Hepatocyte (in vitro differentiated cells): ENCODE measurements at regions not wholly inside any gene's neighbourhood (a gene's known extent, or its start where the extent isn't known, plus 50 kb on each side); places are given as distances from the start of the nearest gene placed in this dataset.

Source experiments
- DNase-seq: peaks from one replicate; pipeline ENCODE4 v3.0.0-alpha.2; 2016; ENCODE audit warnings: low spot score
- H2AFZ ChIP-seq: fragments of 200-600 bp; sonication (generic); 2 replicates; pipeline ENCODE4 v1.6.0; 2016; ENCODE audit warnings: antibody characterized with exemption, mild to moderate bottlenecking
- H3K27ac ChIP-seq: fragments of 200-600 bp; sonication (generic); 2 replicates; pipeline ENCODE4 v1.5.1; 2016; ENCODE audit warnings: mild to moderate bottlenecking
- H3K27me3 ChIP-seq: fragments of 200-600 bp; sonication (generic); 2 replicates; pipeline ENCODE4 v1.6.1; 2016
- H3K36me3 ChIP-seq: fragments of 200-600 bp; sonication (generic); replicated peaks from 2 replicates; pipeline ENCODE4 v1.5.1; 2016; ENCODE audit warnings: low read depth; ENCODE audit not compliant: insufficient read depth
- H3K4me1 ChIP-seq: fragments of 200-600 bp; sonication (generic); 2 replicates; pipeline ENCODE4 v1.5.1; 2016; ENCODE audit warnings: mild to moderate bottlenecking, moderate library complexity; ENCODE audit not compliant: insufficient read depth
- H3K4me2 ChIP-seq: fragments of 200-600 bp; sonication (generic); 2 replicates; pipeline ENCODE4 v1.6.0; 2016
- H3K4me3 ChIP-seq: fragments of 200-600 bp; sonication (generic); 2 replicates; pipeline ENCODE4 v1.5.1; 2016; ENCODE audit warnings: mild to moderate bottlenecking
- H3K79me2 ChIP-seq: fragments of 200-600 bp; sonication (generic); 2 replicates; pipeline ENCODE4 v1.6.0; 2017; ENCODE audit warnings: mild to moderate bottlenecking
- H3K9me2 ChIP-seq: fragments of 200-600 bp; sonication (generic); replicated peaks from 2 replicates; pipeline ENCODE4 v1.6.0; 2017; ENCODE audit warnings: mild to moderate bottlenecking; ENCODE audit not compliant: insufficient read depth
- H3K9me3 ChIP-seq: fragments of 200-600 bp; sonication (generic); 2 replicates; pipeline ENCODE4 v1.5.1; 2016; ENCODE audit warnings: low read depth, mild to moderate bottlenecking
- H4K20me1 ChIP-seq: fragments of 200-600 bp; sonication (generic); 2 replicates; pipeline ENCODE4 v1.6.0; 2016; ENCODE audit warnings: mild to moderate bottlenecking; ENCODE audit not compliant: insufficient read depth, poor library complexity, severe bottlenecking
- EZH2 ChIP-seq: fragments of 200-600 bp; sonication (generic); IDR thresholded peaks from 2 replicates; pipeline ENCODE4 v1.6.1; 2016; ENCODE audit warnings: antibody characterized with exemption, mild to moderate bottlenecking, borderline replicate concordance
- EZH2phosphoT487 ChIP-seq: fragments of 200-600 bp; sonication (generic); IDR thresholded peaks from one replicate; pipeline ENCODE4 v1.6.1; 2018; ENCODE audit warnings: antibody characterized with exemption, mild to moderate bottlenecking, low read depth, moderate library complexity; ENCODE audit not compliant: unreplicated experiment, severe bottlenecking
- WGBS: methylation state at CpG from one replicate; pipeline ENCODE4 v1.1.6; 2016; ENCODE audit warnings: low lambda C conversion rate; ENCODE audit errors: missing lambda C conversion rate; 5-methylcytosine and 5-hydroxymethylcytosine counted together
- TF ChIP-seq, protein P1 (sequence below): fragments of 200-600 bp; sonication (generic); IDR thresholded peaks from 2 replicates; pipeline ENCODE4 v1.5.1; 2016; ENCODE audit warnings: antibody characterized with exemption, mild to moderate bottlenecking; ENCODE audit not compliant: poor library complexity

DNA sequence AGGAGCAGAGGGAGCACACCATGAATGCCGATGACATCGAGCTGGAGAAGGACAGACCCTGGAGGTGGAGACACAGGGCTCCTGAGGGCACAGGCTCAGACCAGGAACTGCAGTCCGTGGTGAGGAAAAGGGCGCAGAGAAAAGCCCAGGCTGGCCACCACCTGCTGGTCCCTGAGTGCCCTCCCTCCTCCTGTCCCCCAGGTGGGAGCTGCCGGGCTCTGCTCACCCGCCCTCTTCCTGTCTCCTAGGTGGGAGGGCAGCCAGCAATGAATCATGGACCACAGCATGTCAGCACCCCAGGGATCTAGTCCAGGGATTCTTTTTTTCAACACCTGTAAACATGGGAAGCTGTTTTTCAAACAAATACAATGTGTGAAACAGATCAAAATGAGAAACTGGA is 94.6 kb upstream of the ARHGEF7 start:
- Histone ChIP-seq H3K36me3 (no peaks in the 10 kb centered on the region), H3K4me3 (no peak overlapping the region), H3K9me2 (no peaks in the 10 kb centered on the region), H3K4me2 (no peak overlapping the region), H3K27me3 (no peaks in the 10 kb centered on the region), H3K27ac (no peak overlapping the region), H3K79me2 (no peaks in the 10 kb centered on the region), H3K4me1 (no peaks in the 10 kb centered on the region), H4K20me1 (no peaks in the 10 kb centered on the region), H2AFZ (no peak overlapping the region), H3K9me3 (peaks cover 8% of the 10 kb centered on the region)
- TF ChIP-seq EZH2 (no peak), EZH2phosphoT487 (no peak)
- TF ChIP-seq, protein P1, sequence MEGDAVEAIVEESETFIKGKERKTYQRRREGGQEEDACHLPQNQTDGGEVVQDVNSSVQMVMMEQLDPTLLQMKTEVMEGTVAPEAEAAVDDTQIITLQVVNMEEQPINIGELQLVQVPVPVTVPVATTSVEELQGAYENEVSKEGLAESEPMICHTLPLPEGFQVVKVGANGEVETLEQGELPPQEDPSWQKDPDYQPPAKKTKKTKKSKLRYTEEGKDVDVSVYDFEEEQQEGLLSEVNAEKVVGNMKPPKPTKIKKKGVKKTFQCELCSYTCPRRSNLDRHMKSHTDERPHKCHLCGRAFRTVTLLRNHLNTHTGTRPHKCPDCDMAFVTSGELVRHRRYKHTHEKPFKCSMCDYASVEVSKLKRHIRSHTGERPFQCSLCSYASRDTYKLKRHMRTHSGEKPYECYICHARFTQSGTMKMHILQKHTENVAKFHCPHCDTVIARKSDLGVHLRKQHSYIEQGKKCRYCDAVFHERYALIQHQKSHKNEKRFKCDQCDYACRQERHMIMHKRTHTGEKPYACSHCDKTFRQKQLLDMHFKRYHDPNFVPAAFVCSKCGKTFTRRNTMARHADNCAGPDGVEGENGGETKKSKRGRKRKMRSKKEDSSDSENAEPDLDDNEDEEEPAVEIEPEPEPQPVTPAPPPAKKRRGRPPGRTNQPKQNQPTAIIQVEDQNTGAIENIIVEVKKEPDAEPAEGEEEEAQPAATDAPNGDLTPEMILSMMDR, result no peak
- DNase-seq, result no peak
- 87% methylated on average over 6 of the region's 6 CpGs for WGBS

DNA sequence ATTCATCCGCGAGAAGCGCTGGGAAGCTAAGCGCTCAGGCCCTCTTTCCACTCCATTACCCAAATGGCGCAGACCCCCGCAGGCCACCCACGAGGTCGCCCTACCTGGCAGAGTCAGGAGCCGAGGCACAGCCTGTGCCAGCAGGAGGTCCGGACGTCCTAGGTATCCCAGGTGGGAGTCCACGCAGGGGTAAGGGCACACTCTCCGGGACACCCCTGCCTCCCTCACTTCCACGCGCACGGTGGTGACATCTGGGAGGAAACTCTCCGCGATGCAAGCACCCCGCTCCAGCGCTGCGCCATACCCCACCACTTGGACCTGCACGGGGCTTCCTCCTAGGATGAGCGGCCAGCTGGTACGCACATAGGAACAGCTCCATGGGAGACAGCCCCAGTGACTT is 95.1 kb upstream of the ARHGEF7 start:
- H3K4me2 ChIP-seq, result no peak overlapping the region
- peaks cover 8% of the 10 kb centered on the region for H3K9me3 ChIP-seq
- H3K36me3 ChIP-seq, result no peaks in the 10 kb centered on the region
- no peaks in the 10 kb centered on the region for H3K27me3 ChIP-seq
- DNase-seq, result no peak
- no peaks in the 10 kb centered on the region for H3K4me1 ChIP-seq
- H3K79me2 ChIP-seq, result no peaks in the 10 kb centered on the region
- H3K9me2 ChIP-seq, result no peaks in the 10 kb centered on the region
- H4K20me1 ChIP-seq, result no peaks in the 10 kb centered on the region
- no peak overlapping the region for H3K27ac ChIP-seq
- H3K4me3 ChIP-seq, result no peak overlapping the region
- WGBS, result 92% methylated on average over 23 of the region's 24 CpGs
- no peak overlapping the region for H2AFZ ChIP-seq
- TF ChIP-seq EZH2phosphoT487 (no peak), EZH2 (no peak)
- TF ChIP-seq, protein P1, result no peak

- no peak overlapping the region for H3K4me2 ChIP-seq
- TF ChIP-seq EZH2phosphoT487, result no peak
- TF ChIP-seq EZH2, result no peak
- TF ChIP-seq, protein P1, result no peak
- H2AFZ ChIP-seq, result no peak overlapping the region
- DNase-seq, result no peak
- no peaks in the 10 kb centered on the region for H3K9me2 ChIP-seq
- no peak overlapping the region for H3K4me3 ChIP-seq
- no peaks in the 10 kb centered on the region for H3K4me1 ChIP-seq
- peaks cover 8% of the 10 kb centered on the region for H3K9me3 ChIP-seq
- H3K27me3 ChIP-seq, result no peaks in the 10 kb centered on the region
- no peaks in the 10 kb centered on the region for H3K36me3 ChIP-seq
- H3K79me2 ChIP-seq, result no peaks in the 10 kb centered on the region
- H4K20me1 ChIP-seq, result no peaks in the 10 kb centered on the region
- WGBS, result 95% methylated on average over 26 of the region's 26 CpGs
- no peak overlapping the region for H3K27ac ChIP-seq
Observed at GRCh38 chr13:111017755-111018459, 97.2 kb upstream of the ARHGEF7 start.
